T-helper 17 cell (primary cell): ENCODE measurements at regions not wholly inside any gene's neighbourhood (a gene's known extent, or its start where the extent isn't known, plus 50 kb on each side); places are given as distances from the start of the nearest gene placed in this dataset.

Source experiments
- ATAC-seq: fragments of 150-1000 bp; cut with Tn5 transposase; 2 replicates; pipeline ENCODE4 v1.10.0; 2021; ENCODE audit warnings: mild to moderate bottlenecking, moderate library complexity
- DNase-seq, 3 donors: peaks; one replicate each; pipeline versions ENCODE4 v3.0.0 to v3.0.0-alpha.2; 2020 to 2021
- H3K9me3 ChIP-seq: one replicate; pipeline ENCODE4 v1.7.0; 2013; ENCODE audit warnings: low read length, mild to moderate bottlenecking; ENCODE audit not compliant: control insufficient read depth, poor library complexity, severe bottlenecking
- H3K27ac Mint-ChIP-seq: one replicate; pipeline ENCODE4 v1.8.0; 2022; ENCODE audit warnings: mild to moderate bottlenecking, moderate library complexity, mixed read lengths
- H3K27me3 Mint-ChIP-seq: one replicate; pipeline ENCODE4 v1.8.0; 2022; ENCODE audit warnings: mixed read lengths
- H3K36me3 Mint-ChIP-seq: one replicate; pipeline ENCODE4 v1.8.0; 2022; ENCODE audit warnings: low read depth, mixed read lengths
- H3K4me1 Mint-ChIP-seq: one replicate; pipeline ENCODE4 v1.8.0; 2022; ENCODE audit warnings: mild to moderate bottlenecking, mixed read lengths
- H3K4me3 Mint-ChIP-seq: one replicate; pipeline ENCODE4 v1.8.0; 2022; ENCODE audit warnings: mild to moderate bottlenecking, moderate library complexity, mixed read lengths

GRCh38 chr18:55650363-55650870, 62.4 kb upstream of the TCF4 start:
- no peak for ATAC-seq

GRCh38 chr18:55647331-55647730, 59.3 kb upstream of the TCF4 start:
- H3K9me3 ChIP-seq: no peaks in the 10 kb centered on the region
- no peaks in the 10 kb centered on the region for H3K36me3 Mint-ChIP-seq
- H3K27ac Mint-ChIP-seq: no peak overlapping the region
- ATAC-seq (no peak), DNase-seq (no peak)
- H3K27me3 Mint-ChIP-seq: no peaks in the 10 kb centered on the region
- no peak overlapping the region for H3K4me3 Mint-ChIP-seq
- H3K4me1 Mint-ChIP-seq: no peaks in the 10 kb centered on the region

More at GRCh38 chr18:55650363-55650870, 62.4 kb upstream of the TCF4 start:
- Mint-ChIP-seq H3K4me1 (no peaks in the 10 kb centered on the region), H3K4me3 (no peak overlapping the region), H3K36me3 (no peaks in the 10 kb centered on the region), H3K27me3 (no peaks in the 10 kb centered on the region), H3K27ac (no peak overlapping the region)
- DNase-seq: no peak
- no peaks in the 10 kb centered on the region for H3K9me3 ChIP-seq

GRCh38 chr18:55642191-55642590, 54.2 kb upstream of the TCF4 start:
- DNase-seq (no peak), ATAC-seq (no peak)
- no peaks in the 10 kb centered on the region for H3K27me3 Mint-ChIP-seq
- H3K4me3 Mint-ChIP-seq: no peak overlapping the region
- H3K9me3 ChIP-seq: no peaks in the 10 kb centered on the region
- no peaks in the 10 kb centered on the region for H3K36me3 Mint-ChIP-seq
- H3K27ac Mint-ChIP-seq: no peak overlapping the region
- H3K4me1 Mint-ChIP-seq: no peaks in the 10 kb centered on the region

- ATAC-seq: no peak
- Mint-ChIP-seq H3K27ac (no peak overlapping the region), H3K36me3 (no peaks in the 10 kb centered on the region), H3K4me1 (no peaks in the 10 kb centered on the region), H3K27me3 (no peaks in the 10 kb centered on the region), H3K4me3 (no peak overlapping the region)
- no peak for DNase-seq
- H3K9me3 ChIP-seq: no peaks in the 10 kb centered on the region
These were observed 53.5 kb upstream of the TCF4 start for GRCh38 chr18:55641486-55641885.
